NCI-H82 treated with DMSO at 0.1 percent for 48 hours (cell line): ENCODE measurements at regions not wholly inside any gene's neighbourhood (a gene's known extent, or its start where the extent isn't known, plus 50 kb on each side); places are given as distances from the start of the nearest gene placed in this dataset.

Source experiments
- DNase-seq: peaks from one replicate; lab custom pipeline; 2025; ENCODE audit not compliant: unreplicated experiment; lab: John Stamatoyannopoulos, UW

DNA sequence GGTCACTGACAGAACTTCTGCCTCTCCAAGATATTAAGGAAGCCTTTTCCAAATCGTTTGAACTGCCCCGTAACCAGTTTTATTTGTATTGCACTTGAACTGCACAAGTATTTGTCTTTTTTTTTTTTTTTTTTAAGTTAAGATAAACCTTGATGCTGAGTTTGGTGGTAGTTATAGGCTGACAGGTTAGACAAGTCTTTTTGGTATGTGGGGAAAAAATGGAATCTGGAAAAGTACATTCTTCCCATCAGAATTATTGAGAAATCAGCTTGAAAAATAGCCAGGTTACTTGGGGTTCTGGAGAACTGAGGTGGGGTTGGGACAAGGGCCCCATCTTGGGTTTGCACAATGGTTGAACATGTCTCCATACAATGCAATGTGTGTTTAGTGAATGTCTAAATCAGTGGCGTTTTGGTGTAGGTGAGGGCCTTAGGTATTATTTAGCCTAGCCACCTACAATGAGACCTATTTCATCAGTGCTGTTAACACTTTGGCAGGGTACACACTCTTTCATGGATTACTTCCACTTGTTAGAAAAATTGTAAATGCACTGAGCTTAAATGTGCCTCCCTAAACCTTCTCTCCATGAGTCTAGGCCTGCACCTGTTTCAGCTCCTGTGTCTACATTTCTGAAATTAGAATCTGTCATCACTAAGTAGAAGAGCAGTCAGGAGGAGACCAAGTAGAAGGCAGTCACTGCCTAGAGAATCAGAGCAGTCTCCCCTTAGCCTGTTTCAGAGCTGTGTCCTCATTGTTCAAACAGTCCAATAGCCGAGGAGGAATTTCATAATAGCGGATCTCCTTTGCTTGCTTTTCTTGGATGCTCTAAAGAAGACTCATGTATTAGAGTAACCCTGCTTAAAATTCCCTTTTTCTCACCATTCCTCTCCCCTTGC, 140.0 kb upstream of the HMHB1 start:
- no peak for DNase-seq

DNA sequence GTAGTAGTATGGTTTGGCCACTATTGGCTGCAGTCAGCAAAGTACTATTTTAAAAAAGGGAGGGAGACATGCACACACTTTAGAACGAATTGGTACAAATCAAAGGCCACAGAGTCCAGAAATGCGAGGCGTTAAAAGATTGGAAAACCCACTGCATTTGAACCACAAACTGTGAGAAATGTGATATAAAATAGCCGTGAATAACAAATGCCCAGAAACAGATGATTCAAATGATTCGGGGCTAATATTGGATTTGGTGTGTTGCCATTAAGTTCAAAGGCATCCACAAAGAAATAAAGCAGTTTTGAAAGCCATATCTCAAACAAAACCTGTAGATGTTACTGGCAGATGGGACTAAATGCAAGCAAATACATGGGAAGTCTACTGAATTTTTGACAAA, 140.9 kb upstream of the HMHB1 start:
- DNase-seq, result no peak

DNA sequence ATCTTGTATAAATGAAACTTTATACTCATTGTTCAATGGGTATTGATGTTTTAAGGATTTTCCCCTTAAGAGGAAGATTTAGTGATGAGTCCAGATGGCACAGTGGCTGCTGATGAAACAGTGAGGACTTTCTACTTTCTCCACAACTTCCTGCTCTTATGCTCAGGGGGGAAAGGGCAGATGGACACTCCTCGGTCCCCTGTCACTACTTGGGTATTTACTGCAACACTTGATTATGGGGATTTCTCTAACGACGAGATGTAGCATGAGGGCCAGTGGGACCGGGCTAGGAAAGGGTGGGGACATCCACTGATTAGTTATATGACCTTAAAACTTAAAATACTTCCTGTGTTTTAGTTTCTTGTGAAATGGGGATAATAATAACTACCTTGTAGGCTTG, 146.1 kb upstream of the HMHB1 start:
- no peak for DNase-seq

DNA sequence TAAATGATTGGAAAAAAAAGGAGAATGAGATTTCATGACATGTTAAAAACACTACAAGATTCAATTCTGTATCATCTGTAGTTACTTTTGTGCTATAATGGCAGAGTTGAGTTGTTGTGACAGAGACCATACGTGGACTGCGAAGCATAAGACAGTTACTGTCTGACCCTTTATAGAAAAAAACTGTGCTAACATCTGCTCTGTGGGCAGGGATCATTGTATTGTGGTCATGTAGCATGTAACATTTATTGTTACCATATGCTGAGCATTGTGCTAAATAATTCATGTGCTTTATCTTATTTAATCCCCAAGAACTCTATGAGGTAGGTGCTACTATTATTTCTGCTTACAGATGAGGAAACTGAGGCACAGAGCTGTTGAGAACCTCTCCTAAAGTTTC, 147.3 kb upstream of the HMHB1 start:
- no peak for DNase-seq

DNA sequence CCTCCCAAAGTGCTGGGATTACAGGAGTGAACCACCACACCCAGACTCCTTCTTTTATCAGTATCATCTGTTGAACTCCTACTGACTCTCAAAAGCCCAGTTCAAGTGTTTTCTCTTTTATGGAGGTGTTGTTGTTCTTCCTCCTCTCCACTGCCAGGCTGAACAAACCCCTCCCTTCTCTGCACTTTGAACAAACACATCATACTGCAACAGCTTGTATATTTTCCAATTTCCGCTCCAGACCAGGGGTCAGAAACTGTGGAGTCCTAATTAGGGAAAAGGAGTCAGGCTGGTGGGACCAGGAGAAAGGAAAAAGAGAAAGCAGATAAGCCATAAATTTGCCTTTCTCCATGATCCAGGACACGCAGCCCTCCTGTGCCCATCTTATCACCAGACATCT, 148.1 kb upstream of the HMHB1 start:
- no peak for DNase-seq

DNA sequence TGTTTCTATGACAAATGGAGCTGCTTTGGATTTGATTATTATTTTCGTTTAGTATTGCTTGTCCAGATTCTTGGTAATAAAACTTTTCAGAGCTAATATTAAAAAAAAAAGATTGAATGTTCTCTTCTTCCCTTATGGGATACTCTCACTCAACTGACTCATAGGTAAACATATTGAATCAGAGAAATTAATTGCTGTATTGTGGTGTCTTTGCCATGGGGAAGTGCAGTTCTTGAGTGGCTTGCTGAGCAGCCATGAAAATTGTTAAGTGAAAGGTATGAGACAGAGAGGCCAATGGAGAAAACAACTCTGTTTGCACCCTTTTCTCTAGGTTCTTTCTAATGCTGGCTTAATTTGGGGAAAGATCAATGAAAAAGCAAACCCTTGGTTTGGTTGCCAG, 149.9 kb upstream of the HMHB1 start:
- no peak for DNase-seq

DNA sequence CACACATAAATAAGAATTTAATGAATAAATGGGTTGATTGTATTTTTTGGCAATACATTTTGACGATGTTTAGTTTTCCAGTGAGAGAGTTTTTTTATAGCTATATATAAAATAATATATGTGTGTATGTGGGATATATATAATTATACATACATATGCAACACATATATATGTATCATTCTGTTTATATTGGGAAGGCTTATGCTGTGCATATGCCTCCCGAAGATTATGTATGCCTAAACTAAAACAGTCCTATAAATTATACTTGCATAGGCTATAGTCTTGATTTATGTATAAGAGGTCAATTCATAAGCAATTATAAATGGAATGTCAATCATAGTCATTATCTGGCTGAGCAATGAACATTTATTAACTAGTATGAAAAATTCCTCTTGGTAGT, 151.3 kb upstream of the HMHB1 start:
- DNase-seq, result no peak

DNA sequence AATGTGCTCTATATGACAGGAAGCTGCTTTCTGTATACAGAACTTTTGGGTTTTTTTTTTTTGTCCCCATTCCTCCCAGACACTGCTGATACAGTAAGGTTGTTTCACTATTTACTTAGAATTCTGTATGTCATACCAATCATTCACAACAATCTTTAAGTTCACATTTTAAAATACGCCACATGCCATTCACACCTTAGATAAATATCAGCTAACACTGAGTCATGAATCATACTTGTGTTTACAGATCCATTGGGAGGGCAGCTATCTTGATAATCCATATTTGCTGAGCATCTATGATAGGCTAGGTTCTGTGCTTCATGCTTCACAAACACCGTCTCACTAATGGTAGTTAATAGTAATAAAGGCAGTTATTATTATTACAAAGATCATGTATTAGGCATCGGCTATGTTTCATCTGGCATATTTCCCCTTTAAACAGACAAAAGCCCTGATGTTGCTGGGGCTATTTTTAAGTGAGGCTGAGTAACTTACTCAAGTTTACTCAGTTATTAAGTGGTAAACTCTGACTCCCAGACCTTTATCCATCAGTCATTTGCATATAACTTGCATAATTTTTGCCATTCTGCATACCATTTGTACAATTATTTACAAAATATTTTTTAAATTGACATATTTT, 152.2 kb upstream of the HMHB1 start:
- DNase-seq, result no peak

DNA sequence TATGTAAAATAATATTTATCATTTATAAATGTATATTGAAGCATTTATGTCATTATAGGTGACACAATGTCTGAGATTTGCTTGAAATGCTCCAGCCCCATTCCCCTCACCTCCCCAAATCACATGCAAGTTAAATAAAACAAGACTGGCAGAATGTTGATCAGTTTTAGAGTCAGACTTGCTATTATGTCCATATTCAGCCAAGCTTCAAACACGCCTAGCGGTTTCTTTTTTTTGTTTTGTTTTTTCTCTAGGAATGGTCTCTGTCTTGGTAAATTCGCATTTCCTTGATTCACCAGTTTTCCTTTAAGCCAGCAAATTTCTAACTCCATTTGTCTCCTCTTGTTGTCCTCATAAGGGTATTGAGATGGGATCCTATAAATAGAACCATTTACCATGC, 153.0 kb upstream of the HMHB1 start:
- no peak for DNase-seq

DNA sequence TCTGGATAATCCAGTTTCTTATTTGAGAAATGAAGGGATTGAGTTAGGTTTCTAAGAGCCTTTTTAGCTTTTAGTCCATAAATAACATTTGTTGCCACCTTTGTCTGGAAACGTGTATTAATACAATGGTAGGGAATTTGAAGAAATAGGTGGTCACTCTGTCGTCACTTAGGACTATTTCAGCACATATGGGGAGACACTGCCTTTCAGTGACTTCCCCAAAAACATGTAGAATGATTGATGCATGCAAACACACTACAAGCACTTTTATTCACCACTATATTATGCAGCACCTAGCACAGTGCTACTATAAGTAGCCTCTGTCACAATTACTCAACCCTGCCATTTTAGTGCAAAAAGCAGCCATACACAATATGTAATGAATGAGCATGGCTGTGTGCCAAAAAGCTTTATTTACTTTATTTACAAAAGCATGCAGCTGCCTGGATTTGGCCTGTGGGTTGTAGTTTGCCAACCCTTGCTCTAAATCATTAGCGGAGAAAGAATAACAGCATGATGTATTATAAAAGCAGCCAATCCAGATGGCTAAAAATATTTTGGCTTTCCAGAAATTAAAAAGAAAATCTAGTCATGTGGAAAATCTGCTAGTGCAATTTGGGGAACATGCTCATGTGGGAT, 154.2 kb upstream of the HMHB1 start:
- no peak for DNase-seq

DNA sequence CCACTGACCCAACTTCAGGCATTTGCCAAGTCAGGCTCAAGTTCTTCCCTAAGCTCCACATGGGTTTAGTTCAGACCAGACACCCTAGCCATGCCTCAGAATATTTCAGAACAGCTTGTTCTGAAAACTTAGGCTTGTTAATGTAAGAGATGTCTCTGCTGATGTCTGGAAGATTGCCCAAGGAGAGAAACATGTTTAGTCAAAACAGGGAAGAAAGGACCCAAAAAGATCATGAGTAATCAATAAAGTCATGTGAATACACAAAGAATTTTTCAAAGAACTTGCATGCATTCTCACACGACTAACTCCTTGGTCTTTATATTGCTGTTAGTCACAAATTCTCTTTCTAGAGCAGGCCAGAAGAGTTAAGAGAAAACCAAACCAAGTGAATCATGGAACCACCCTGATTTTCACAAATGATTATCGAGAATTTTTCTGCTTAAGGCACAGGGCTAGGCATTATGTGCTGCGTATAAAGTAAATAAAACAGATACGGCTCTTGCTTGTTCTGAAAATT, 158.1 kb upstream of the HMHB1 start:
- DNase-seq, result no peak

DNA sequence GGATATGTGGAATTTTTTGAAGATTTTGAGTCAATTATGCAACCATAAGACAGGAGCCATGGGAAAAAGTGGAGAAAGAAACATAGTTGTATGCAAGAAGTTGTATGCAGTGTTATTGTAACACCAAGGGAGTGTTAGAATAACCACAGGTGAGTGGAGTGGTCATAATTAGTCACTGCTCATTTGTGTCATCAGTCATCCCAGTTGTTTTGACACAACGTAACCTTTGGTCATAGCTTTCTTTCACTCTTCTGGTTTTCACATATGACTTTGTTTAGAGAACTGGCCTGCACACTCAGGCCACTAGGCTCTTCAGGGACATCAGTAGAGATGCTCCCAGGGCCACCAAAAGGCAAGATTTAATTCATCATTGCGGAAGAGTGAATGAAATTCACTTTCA, 158.7 kb upstream of the HMHB1 start:
- DNase-seq, result no peak

DNA sequence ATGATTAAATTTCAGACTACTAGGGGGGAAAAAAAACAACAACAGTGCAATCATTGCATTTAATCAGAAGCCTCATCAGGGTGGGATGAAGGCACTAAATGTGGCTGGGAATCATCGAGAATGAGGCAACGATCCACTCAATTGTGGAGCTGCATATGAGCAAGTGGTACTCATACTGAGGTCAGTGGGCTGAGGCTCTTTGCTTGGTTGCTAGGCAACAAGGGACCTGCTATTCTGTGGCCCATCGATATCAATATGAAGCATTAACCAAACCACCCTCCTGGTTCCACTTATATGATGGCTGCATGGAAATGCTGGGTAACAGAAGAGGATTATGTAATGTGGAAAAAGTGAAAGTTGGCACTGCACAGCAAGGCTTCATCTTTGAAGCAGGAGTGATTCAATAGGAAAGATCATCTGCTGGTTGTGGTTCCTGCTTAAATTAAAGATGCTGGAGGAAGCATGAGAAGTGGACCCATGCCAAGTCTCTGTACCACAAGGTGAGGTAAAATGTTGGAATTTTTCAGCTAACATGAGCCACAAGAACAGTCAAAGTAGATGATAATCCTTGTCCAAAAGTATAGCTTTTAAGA, 159.8 kb upstream of the HMHB1 start:
- no peak for DNase-seq

DNA sequence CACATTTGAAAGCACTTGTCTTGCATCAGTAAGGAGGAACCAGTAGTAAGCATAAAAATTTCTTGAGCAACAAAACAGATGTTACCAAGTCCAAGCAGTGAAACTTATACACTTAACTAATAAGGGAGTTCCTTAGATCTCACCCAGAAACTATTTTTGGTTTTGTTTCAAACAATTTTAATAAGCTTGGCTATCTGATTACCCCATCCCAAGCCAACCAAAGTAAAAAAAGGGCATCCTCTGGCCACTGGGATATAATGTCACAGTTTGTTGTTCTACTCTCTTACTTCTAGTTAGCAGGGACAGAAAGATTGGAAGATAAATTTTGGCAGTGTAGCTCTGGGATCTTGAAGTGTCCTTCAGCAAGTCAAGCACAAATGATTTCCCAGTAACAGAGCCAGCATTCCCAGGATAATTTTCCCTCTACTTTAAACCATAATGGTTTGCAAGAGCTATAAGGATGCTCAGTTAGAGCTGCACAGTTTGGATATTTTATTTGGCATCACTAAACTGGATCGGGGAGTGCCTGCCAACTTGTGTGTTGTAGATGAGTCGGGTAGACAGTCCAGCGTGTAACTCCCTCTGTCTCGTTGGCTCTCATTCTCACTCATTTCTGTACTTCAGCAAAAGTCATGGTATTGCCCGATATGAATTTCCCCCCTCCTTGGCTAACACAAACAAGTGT, 161.9 kb upstream of the HMHB1 start:
- no peak for DNase-seq

DNA sequence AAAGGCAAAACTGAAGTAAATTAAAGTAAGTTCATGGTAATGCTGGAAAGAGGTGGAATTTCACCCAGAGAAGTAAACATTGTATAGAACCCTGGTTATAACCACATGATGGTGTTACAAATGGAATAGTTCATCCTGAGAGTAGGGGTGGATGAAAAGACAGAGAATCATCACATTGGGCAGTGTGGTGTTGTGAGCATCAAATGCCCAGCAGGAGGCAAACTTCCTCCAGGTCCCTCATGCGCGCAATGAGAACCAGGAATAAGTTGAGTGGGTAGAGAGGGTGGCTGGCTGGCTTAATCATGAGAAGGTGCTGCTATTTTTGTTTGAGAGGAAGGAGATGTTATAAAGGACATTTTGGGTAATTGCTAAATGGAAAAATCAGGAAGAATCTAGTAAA, 163.3 kb upstream of the HMHB1 start:
- no peak for DNase-seq

DNA sequence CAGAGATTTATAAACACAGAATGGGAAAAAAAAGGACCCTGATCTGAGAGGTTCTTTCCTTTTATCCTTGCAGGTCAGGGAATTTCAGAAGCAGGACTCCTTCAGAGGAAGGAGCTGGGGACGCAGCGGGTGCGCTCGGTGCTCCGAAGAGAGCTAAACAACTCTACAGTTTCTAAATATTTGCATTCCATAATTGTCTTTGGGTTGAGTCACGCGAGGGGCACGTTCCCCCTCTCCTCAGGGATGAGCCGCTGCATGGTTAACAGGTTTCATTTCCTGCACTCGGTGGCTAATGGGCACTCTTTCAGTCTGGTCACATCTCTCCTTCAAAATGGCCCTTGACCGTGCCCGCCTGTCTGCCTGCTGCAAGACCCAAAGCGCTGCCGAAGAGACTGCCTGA, 165.0 kb upstream of the HMHB1 start:
- no peak for DNase-seq

DNA sequence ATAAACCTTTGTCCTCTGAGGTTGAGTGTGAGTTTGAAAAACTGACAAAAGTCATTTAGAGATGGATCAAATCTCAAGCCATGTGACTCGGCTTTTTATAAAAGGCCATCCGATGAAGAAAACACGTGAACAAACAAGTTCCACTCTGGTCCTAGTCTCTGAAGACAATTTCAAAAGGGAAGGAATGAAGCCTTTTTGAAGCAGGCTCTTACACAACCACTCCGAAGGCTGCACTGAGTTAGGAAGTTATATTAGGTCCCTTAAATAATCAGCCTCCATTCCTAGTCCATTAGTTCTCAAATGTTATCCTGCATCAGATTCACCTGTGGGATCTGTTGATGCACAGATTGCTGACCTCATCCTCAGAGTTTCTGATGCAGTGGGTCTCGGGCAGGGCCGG, 166.6 kb upstream of the HMHB1 start:
- DNase-seq, result no peak

DNA sequence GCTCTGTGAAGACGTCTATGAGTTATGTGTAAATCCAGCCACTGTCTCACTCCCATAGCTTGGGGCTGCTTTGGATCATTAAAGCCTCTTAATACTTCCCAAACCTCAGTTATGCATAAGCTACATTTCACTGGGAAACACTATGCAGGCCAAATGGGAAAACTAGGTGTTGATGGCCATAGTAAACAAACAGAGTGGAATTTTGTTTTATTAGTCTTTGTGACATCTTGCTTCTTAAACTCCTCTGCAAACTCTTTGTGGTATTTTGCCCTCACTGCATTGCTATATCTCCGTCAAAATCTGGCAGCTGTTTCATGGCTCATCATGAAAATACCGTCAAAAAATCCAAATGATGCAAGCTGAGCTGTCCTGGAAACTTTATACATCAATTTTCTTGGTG, 167.2 kb upstream of the HMHB1 start:
- DNase-seq, result no peak

DNA sequence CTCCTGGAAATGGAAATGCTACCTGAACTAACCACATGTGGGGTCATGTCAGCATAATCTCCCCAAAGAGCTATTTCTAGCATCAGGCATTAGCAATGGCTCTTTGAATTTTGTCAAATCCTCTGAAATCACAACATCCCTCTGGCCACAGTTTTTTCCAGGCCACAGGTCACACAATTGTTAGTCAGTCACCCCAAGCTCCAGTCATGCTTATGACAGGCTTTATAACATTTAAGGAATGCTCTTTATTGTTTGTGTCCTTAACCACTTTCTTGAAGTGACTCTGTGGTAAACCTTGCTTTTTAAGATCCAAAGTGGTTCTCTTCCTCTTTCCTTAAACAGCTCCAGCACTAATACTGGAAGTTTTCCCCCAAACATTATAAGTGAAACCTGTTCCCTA, 169.2 kb upstream of the HMHB1 start:
- no peak for DNase-seq

DNA sequence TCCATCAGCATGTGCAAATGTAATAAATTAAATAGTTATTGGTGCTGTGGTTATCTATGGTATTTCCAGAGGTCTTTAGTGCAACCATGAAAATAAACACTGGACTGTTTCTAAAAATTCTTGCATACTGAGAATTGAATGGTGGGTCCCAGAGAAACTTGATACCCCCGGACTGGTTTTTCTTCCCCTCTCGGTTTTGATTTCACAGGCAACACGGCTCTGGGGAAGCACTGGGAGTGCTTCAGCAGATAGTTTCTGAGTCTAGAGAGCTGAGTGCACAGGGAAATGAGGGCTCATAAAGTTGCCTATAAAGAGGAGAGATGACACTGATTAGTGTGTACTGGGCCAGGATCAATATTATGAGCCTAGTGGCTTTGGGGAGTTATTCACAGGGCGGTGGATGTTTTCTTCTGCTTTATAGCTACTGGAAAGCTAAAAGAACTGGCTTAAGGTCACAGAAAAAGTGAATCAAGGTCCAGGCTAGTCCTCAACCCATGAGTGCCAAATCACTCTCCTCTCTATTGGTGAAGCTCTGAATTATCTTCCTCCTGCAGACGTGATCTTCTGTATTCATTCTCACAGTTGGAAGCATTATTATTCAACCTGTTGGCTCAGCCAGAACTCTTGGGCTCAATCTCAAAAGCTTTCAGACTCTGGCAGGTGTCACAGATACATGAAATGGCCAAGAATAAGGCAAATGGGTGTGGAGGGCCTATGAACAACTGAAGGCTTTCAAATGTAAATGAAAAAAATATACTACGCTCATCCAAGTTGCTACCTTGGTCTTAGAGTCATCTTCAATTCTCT, 170.2 kb upstream of the HMHB1 start:
- DNase-seq, result no peak
